ENCODE measurements at regions not wholly inside any gene's neighbourhood (a gene's known extent, or its start where the extent isn't known, plus 50 kb on each side); places are given as distances from the start of the nearest gene placed in this dataset.

- peaks cover 0 to 8% (median 0%) of the 10 kb centered on the region in 12 donors for H3K9me3 ChIP-seq
- peaks cover 0 to 8% (median 0%) of the 10 kb centered on the region in 12 donors for H3K4me1 ChIP-seq
- TF ChIP-seq CTCF (IDR thresholded peaks at IDR 0.05), result no peak
- no peak for TF ChIP-seq POLR2A (IDR thresholded peaks at IDR 0.05)
- intact Hi-C loops (cut with DNase I), result loop anchor here in 7 of 10 donors (1.0 to 10.0 kb wide), 8 partner anchors 174 to 406 kb away; partner anchors contain the start of gene NAMPT (in 2 of the 7)
- no peaks in the 10 kb centered on the region for H3K36me3 ChIP-seq
- no peak overlapping the region for H3K27ac ChIP-seq
- H3K27me3 ChIP-seq, result no peaks in the 10 kb centered on the region
- DNase-seq (no peak), ATAC-seq (no peak)
- 82 to 90% (median 86%) methylated on average over 6 of the region's 6 CpGs for WGBS, 4 donors
- H3K4me3 ChIP-seq, result no peak overlapping the region
Observed at GRCh38 chr7:106460792-106461254, 176.0 kb upstream of the NAMPT start.

- intact Hi-C loops (cut with DNase I), result loop anchor here in 7 of 10 donors (2.0 to 10.0 kb wide), 7 partner anchors 172 to 405 kb away; partner anchors contain the start of gene NAMPT (in 2 of the 7)
Observed at GRCh38 chr7:106459397-106460072, 174.8 kb upstream of the NAMPT start.

GRCh38 chr7:106457678-106458077, 172.9 kb upstream of the NAMPT start:
- no peak for DNase-seq
- Histone ChIP-seq H3K27ac (no peak overlapping the region), H3K36me3 (no peaks in the 10 kb centered on the region), H3K27me3 (no peaks in the 10 kb centered on the region), H3K9me3 (peaks cover 0 to 12% (median 0%) of the 10 kb centered on the region in 12 donors), H3K4me1 (peaks cover 0 to 8% (median 0%) of the 10 kb centered on the region in 12 donors), H3K4me3 (no peak overlapping the region)
- ATAC-seq, result no peak
- no peak for TF ChIP-seq POLR2A (IDR thresholded peaks at IDR 0.05)
- no peak for TF ChIP-seq CTCF (IDR thresholded peaks at IDR 0.05)
- WGBS, 4 donors, result 95 to 97% (median 95%) methylated on average over 4 of the region's 4 CpGs
- intact Hi-C loops (cut with DNase I), result loop anchor here in 1 of 10 donors (10.0 kb wide), 1 partner anchor 403 kb away; no protein-coding TSS in a partner anchor

More at GRCh38 chr7:106459397-106460072, 174.8 kb upstream of the NAMPT start:
- TF ChIP-seq CTCF (IDR thresholded peaks at IDR 0.05) (no peak), POLR2A (IDR thresholded peaks at IDR 0.05) (no peak)
- no peaks in the 10 kb centered on the region for H3K27me3 ChIP-seq
- H3K27ac ChIP-seq, result no peak overlapping the region
- H3K9me3 ChIP-seq, result peaks cover 0 to 8% (median 0%) of the 10 kb centered on the region in 12 donors
- ATAC-seq (no peak), DNase-seq (no peak)
- H3K4me1 ChIP-seq, result peaks cover 0 to 8% (median 0%) of the 10 kb centered on the region in 12 donors
- WGBS, 4 donors, result 86 to 96% (median 92%) methylated on average over 7 of the region's 7 CpGs
- no peak overlapping the region for H3K4me3 ChIP-seq
- no peaks in the 10 kb centered on the region for H3K36me3 ChIP-seq

GRCh38 chr7:106456329-106456728, 171.5 kb upstream of the NAMPT start:
- Histone ChIP-seq H3K27ac (no peak overlapping the region), H3K4me1 (no peaks in the 10 kb centered on the region), H3K27me3 (no peaks in the 10 kb centered on the region), H3K9me3 (peaks cover 0 to 22% (median 6%) of the 10 kb centered on the region in 12 donors), H3K36me3 (no peaks in the 10 kb centered on the region), H3K4me3 (no peak overlapping the region)
- ATAC-seq, result no peak
- no peak for TF ChIP-seq POLR2A (IDR thresholded peaks at IDR 0.05)
- no peak for TF ChIP-seq CTCF (IDR thresholded peaks at IDR 0.05)
- no peak for DNase-seq
- intact Hi-C loops (cut with DNase I), result loop anchor here in 1 of 10 donors (10.0 kb wide), 1 partner anchor 402 kb away; no protein-coding TSS in a partner anchor
